ENCODE measurements at regions not wholly inside any gene's neighbourhood (a gene's known extent, or its start where the extent isn't known, plus 50 kb on each side); places are given as distances from the start of the nearest gene placed in this dataset.

DNA sequence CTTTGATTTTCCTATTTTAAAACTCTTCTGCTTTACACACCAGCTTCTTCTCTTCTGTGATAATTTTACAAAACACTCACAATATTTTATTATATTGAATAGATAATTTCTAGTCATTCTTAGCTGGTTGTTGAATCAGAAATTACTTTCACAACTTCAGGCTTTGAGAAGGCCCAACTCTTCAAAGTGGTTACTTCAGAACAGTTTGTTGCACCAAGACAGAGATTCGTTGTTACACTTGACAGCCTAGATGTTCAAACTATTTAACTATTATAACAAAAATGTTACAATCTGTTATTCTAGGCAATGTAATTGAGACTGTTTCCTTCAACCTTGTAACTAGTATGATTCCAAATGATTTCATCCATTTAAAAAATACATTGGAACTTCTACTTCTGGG is 333.2 kb upstream of the CHORDC1 start:
- H3K4me3 ChIP-seq, result no peak overlapping the region
- no peaks in the 10 kb centered on the region for H3K27me3 ChIP-seq (replicated peaks; ENCODE audit: insufficient read depth)
- H3K27ac ChIP-seq, result no peak overlapping the region
- H3K9me3 ChIP-seq, result no peaks in the 10 kb centered on the region
- DNase-seq (ENCODE audit: low spot score), result no peak
- TF ChIP-seq, protein P1, sequence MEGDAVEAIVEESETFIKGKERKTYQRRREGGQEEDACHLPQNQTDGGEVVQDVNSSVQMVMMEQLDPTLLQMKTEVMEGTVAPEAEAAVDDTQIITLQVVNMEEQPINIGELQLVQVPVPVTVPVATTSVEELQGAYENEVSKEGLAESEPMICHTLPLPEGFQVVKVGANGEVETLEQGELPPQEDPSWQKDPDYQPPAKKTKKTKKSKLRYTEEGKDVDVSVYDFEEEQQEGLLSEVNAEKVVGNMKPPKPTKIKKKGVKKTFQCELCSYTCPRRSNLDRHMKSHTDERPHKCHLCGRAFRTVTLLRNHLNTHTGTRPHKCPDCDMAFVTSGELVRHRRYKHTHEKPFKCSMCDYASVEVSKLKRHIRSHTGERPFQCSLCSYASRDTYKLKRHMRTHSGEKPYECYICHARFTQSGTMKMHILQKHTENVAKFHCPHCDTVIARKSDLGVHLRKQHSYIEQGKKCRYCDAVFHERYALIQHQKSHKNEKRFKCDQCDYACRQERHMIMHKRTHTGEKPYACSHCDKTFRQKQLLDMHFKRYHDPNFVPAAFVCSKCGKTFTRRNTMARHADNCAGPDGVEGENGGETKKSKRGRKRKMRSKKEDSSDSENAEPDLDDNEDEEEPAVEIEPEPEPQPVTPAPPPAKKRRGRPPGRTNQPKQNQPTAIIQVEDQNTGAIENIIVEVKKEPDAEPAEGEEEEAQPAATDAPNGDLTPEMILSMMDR (IDR thresholded peaks at IDR 0.05), result no peak
- no peaks in the 10 kb centered on the region for H3K36me3 ChIP-seq
- no peak for ATAC-seq (ENCODE audit: insufficient number of reproducible peaks, low FRiP score, low read depth)
- no peaks in the 10 kb centered on the region for H3K4me1 ChIP-seq (ENCODE audit: control insufficient read depth in 1 of 2, low read depth in 2 of 2)

DNA sequence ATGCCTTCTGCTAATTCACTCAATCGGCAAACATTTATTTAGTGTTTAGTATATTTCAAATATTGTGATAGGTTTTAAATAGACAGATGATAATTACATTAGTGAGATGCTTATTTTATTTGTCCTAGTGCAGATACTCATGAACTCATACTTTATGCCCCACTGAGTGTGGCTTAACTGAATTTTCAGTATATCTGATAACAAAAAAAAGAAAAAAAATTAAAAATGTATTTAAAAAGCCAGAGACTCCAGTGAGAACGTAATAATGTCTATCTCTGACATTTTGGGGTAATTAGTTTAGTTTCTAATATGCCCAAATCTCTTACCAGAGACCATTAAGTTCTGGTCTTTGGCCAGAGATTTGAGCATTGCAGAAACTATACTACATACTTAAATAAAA is 332.6 kb upstream of the CHORDC1 start:
- no peaks in the 10 kb centered on the region for H3K9me3 ChIP-seq
- no peaks in the 10 kb centered on the region for H3K27me3 ChIP-seq (replicated peaks; ENCODE audit: insufficient read depth)
- H3K4me3 ChIP-seq, result no peak overlapping the region
- no peak for DNase-seq (ENCODE audit: low spot score)
- ATAC-seq (ENCODE audit: insufficient number of reproducible peaks, low FRiP score, low read depth), result no peak
- H3K4me1 ChIP-seq (ENCODE audit: control insufficient read depth in 1 of 2, low read depth in 2 of 2), result no peaks in the 10 kb centered on the region
- H3K36me3 ChIP-seq, result no peaks in the 10 kb centered on the region
- TF ChIP-seq, protein P1 (IDR thresholded peaks at IDR 0.05), result no peak
- no peak overlapping the region for H3K27ac ChIP-seq

DNA sequence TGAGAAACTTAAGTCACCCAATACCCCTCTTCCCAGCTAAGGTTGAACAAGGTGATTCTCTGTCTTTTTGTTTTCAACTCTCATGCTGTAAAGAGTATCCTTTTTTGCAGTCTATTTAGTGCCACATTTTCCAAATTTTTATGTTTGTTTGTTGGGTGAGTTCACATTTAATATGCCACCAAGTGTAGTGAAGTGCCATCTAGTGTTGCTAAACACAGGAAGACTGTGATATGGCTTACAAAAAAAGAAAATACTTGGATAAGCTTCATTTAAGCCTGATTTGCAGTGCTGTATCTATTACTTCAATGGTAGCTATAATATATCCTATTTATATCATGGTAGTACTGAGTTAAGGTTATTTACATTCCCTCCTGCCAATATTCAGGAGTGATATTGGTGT is 319.2 kb upstream of the CHORDC1 start:
- ATAC-seq (ENCODE audit: insufficient number of reproducible peaks, low FRiP score, low read depth), result no peak
- Histone ChIP-seq H3K27ac (no peak overlapping the region), H3K36me3 (no peaks in the 10 kb centered on the region), H3K4me1 (ENCODE audit: control insufficient read depth in 1 of 2, low read depth in 2 of 2) (no peaks in the 10 kb centered on the region), H3K4me3 (no peak overlapping the region), H3K9me3 (no peaks in the 10 kb centered on the region), H3K27me3 (replicated peaks; ENCODE audit: insufficient read depth) (no peaks in the 10 kb centered on the region)
- no peak for DNase-seq (ENCODE audit: low spot score)
- TF ChIP-seq, protein P1 (IDR thresholded peaks at IDR 0.05), result no peak

DNA sequence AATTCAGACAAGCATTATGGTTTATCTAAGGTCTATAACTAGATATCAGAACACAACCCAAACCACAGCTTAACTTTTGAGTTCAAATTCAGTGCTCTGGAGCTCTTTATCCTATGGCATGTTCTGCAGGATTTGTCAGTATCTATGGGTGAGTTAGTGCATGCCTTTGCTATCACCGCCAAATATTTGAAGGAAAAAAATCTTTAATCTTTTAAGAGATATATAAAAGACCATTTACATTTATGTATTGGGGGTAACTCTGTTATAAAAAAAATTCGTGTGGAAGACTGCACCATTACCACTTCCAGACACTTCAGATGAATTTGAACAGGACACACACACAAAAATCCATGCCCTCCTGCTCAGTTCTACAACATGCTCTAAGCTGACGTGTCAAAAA is 313.5 kb upstream of the CHORDC1 start:
- no peaks in the 10 kb centered on the region for H3K4me1 ChIP-seq (ENCODE audit: control insufficient read depth in 1 of 2, low read depth in 2 of 2)
- H3K36me3 ChIP-seq, result no peaks in the 10 kb centered on the region
- H3K27me3 ChIP-seq (replicated peaks; ENCODE audit: insufficient read depth), result no peaks in the 10 kb centered on the region
- no peak overlapping the region for H3K27ac ChIP-seq
- ATAC-seq (ENCODE audit: insufficient number of reproducible peaks, low FRiP score, low read depth), result no peak
- no peak for DNase-seq (ENCODE audit: low spot score)
- no peaks in the 10 kb centered on the region for H3K9me3 ChIP-seq
- TF ChIP-seq, protein P1 (IDR thresholded peaks at IDR 0.05), result no peak
- no peak overlapping the region for H3K4me3 ChIP-seq

DNA sequence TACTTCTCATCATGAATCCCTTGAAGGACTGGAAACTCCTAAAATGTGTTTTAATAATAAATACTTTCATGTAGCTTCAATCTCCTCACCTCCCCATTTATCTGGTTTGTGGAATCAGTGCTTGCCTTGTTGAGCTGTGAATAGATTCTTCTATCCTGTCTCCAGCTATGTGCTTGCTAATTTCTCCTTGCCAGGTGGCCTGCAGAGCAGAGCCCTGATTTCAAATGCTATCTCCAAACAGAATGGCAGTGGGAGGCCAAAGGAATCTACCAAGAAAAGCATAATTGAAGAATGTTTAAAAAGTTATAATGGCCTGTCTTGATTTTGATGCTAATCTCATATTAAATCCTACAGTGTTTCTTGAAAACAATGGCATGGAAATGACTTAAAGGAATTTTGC is 309.3 kb upstream of the CHORDC1 start:
- no peak overlapping the region for H3K27ac ChIP-seq
- TF ChIP-seq, protein P1 (IDR thresholded peaks at IDR 0.05), result no peak
- no peaks in the 10 kb centered on the region for H3K9me3 ChIP-seq
- no peaks in the 10 kb centered on the region for H3K36me3 ChIP-seq
- H3K4me3 ChIP-seq, result no peak overlapping the region
- no peaks in the 10 kb centered on the region for H3K27me3 ChIP-seq (replicated peaks; ENCODE audit: insufficient read depth)
- DNase-seq (ENCODE audit: low spot score) (no peak), ATAC-seq (ENCODE audit: insufficient number of reproducible peaks, low FRiP score, low read depth) (no peak)
- H3K4me1 ChIP-seq (ENCODE audit: control insufficient read depth in 1 of 2, low read depth in 2 of 2), result peaks cover 0 to 6% of the 10 kb centered on the region in 2 donors
